HG02571 (cell line): ENCODE measurements at regions not wholly inside any gene's neighbourhood (a gene's known extent, or its start where the extent isn't known, plus 50 kb on each side); places are given as distances from the start of the nearest gene placed in this dataset.

Experiments
- ATAC-seq: cut with Tn5 transposase; IDR thresholded peaks from one replicate; pipeline ENCODE4 v1.9.1; 2021; ENCODE audit warnings: mild to moderate bottlenecking, moderate library complexity; ENCODE audit not compliant: unreplicated experiment

- ATAC-seq, result no peak
Measured at GRCh38 chr13:22696433-22696832, 484.3 kb upstream of the SGCG start.

GRCh38 chr13:22698467-22698866, 482.3 kb upstream of the SGCG start:
- ATAC-seq, result no peak

GRCh38 chr13:22700246-22700887, 480.4 kb upstream of the SGCG start:
- no peak for ATAC-seq

- ATAC-seq, result no peak
Measured at GRCh38 chr13:22703601-22704209, 477.1 kb upstream of the SGCG start.

- ATAC-seq, result no peak
Measured at GRCh38 chr13:22707946-22708345, 472.8 kb upstream of the SGCG start.

GRCh38 chr13:22717036-22717435, 463.7 kb upstream of the SGCG start:
- no peak for ATAC-seq

- no peak for ATAC-seq
Measured at GRCh38 chr13:22726726-22727125, 454.1 kb upstream of the SGCG start.

- no peak for ATAC-seq
Measured at GRCh38 chr13:22735011-22735995, 445.5 kb upstream of the SGCG start.

- ATAC-seq, result no peak
Measured at GRCh38 chr13:22736084-22736767, 444.6 kb upstream of the SGCG start.

GRCh38 chr13:22736768-22737092, 444.0 kb upstream of the SGCG start:
- ATAC-seq, result no peak

GRCh38 chr13:22738357-22738756, 442.4 kb upstream of the SGCG start:
- no peak for ATAC-seq

GRCh38 chr13:22740264-22740663, 440.5 kb upstream of the SGCG start:
- ATAC-seq, result no peak

- ATAC-seq, result no peak
Measured at GRCh38 chr13:22744688-22745452, 435.9 kb upstream of the SGCG start.

- ATAC-seq, result no peak
Measured at GRCh38 chr13:22748866-22749577, 431.8 kb upstream of the SGCG start.

- no peak for ATAC-seq
Measured at GRCh38 chr13:22749626-22750025, 431.2 kb upstream of the SGCG start.

- ATAC-seq, result no peak
Measured at GRCh38 chr13:22757530-22758120, 423.2 kb upstream of the SGCG start.

- no peak for ATAC-seq
Measured at GRCh38 chr13:22758245-22758644, 422.5 kb upstream of the SGCG start.

GRCh38 chr13:22761709-22762108, 419.1 kb upstream of the SGCG start:
- ATAC-seq, result no peak

- no peak for ATAC-seq
Measured at GRCh38 chr13:22765547-22765946, 415.2 kb upstream of the SGCG start.

- ATAC-seq, result no peak
Measured at GRCh38 chr13:22770891-22771290, 409.9 kb upstream of the SGCG start.
